HCT116 (cell line): ENCODE measurements at regions not wholly inside any gene's neighbourhood (a gene's known extent, or its start where the extent isn't known, plus 50 kb on each side); places are given as distances from the start of the nearest gene placed in this dataset.

Source experiments
- ATAC-seq: fragments of 200-7000 bp; cut with Tn5 transposase; 2 replicates; pipeline ENCODE4 v1.9.1; 2020; ENCODE audit warnings: mild to moderate bottlenecking, moderate library complexity
- BruUV-seq: library from RNA; stranded (reverse); fragments of 400-500 nt; replicated peaks from 2 replicates; lab custom pipeline; 2021; lab: Mats Ljungman, UMichigan
- CTCF ChIA-PET: fragments of 300-600 bp; sonication (Branson Sonifier 250); formaldehyde crosslinking; loops from one replicate; lab custom pipeline; 2021; ENCODE audit warnings: antibody characterized with exemption; lab: Charles Lee
- POLR2A ChIA-PET: fragments of 300-600, 350-600 bp; sonication (Branson Sonifier 250); formaldehyde crosslinking; loops from one replicate; lab custom pipeline; 2021; ENCODE audit warnings: antibody characterized with exemption; lab: Charles Lee
- RAD21 ChIA-PET, 2 experiments: fragments of 300-600 bp; sonication (Branson Sonifier 250); formaldehyde crosslinking; loops; one replicate each; lab custom pipeline; 2023; ENCODE audit warnings: low total read pairs in 2 of 2; ENCODE audit not compliant: uncharacterized antibody in 2 of 2, unreplicated experiment in 2 of 2, low non-redundant PET in 1 of 2; lab: Charles Lee
- DNase-seq: peaks from one replicate; pipeline ENCODE4 v3.0.0-alpha.2; 2010; ENCODE audit warnings: low read depth, low spot score
- H2AFZ ChIP-seq: fragments of 200-600 bp; shearing (Covaris generic), sonication (generic); 2 replicates; pipeline ENCODE4 v1.6.1; 2017; ENCODE audit warnings: low read depth, mixed run types, mixed read lengths, antibody characterized with exemption, low read length; ENCODE audit not compliant: poor library complexity, severe bottlenecking
- H3K27ac ChIP-seq: 2 replicates; pipeline ENCODE4 v1.5.1; 2012; ENCODE audit warnings: low read depth, low read length
- H3K27me3 ChIP-seq: fragments of 200-600 bp; sonication (generic); 2 replicates; pipeline ENCODE4 v1.6.1; 2016; ENCODE audit warnings: mixed run types, low read length, mixed read lengths; ENCODE audit not compliant: insufficient read depth
- H3K36me3 ChIP-seq, 2 experiments: fragments of 200-500 bp in 1 of 2; fragments of 200-600 bp in 1 of 2; sonication (Bioruptor generic) in 1 of 2; sonication (generic) in 1 of 2; 2 replicates each; pipeline versions ENCODE4 v1.5.1 to v1.6.1; 2014 to 2016; ENCODE audit warnings: low read length in 2 of 2, inconsistent platforms in 1 of 2, mixed read lengths in 1 of 2, mixed run types in 1 of 2; ENCODE audit not compliant: insufficient read depth in 2 of 2, control insufficient read depth in 1 of 2
- H3K4me1 ChIP-seq, 2 experiments: fragments of 200-600 bp in 1 of 2; sonication (generic) in 1 of 2; 2 replicates each; pipeline versions ENCODE4 v1.5.1 to v1.6.1; 2012 to 2017; ENCODE audit warnings: low read length in 2 of 2, inconsistent platforms in 1 of 2, mild to moderate bottlenecking in 1 of 2, mixed read lengths in 1 of 2, mixed run types in 1 of 2, moderate library complexity in 1 of 2; ENCODE audit not compliant: insufficient read depth in 2 of 2, control insufficient read depth in 1 of 2
- H3K4me2 ChIP-seq: fragments of 200-600 bp; sonication (generic); 2 replicates; pipeline ENCODE4 v1.6.1; 2017; ENCODE audit warnings: mixed run types, low read length, mixed read lengths
- H3K4me3 ChIP-seq, 2 experiments: fragments of 200-600 bp in 1 of 2; sonication (generic) in 1 of 2; replicated peaks in 1 of 2; 2 replicates each; pipeline ENCODE4 v1.5.1; 2011 to 2016; ENCODE audit warnings: low read length in 2 of 2, control low read depth in 1 of 2, low read depth in 1 of 2, mild to moderate bottlenecking in 1 of 2, mixed read lengths in 1 of 2, mixed run types in 1 of 2
- H3K79me2 ChIP-seq: fragments of 200-600 bp; sonication (generic); 2 replicates; pipeline ENCODE4 v1.6.1; 2017; ENCODE audit warnings: mild to moderate bottlenecking, mixed run types, low read length, moderate library complexity, mixed read lengths; ENCODE audit not compliant: insufficient read depth
- H3K9ac ChIP-seq: fragments of 200-600 bp; sonication (generic); 2 replicates; pipeline ENCODE4 v1.6.1; 2016; ENCODE audit warnings: low read length, mixed read lengths
- H3K9me2 ChIP-seq: fragments of 200-600 bp; sonication (generic), shearing (Covaris generic); 2 replicates; pipeline ENCODE4 v1.6.1; 2017; ENCODE audit warnings: mixed run types, mild to moderate bottlenecking, moderate library complexity; ENCODE audit not compliant: insufficient read depth
- H3K9me3 ChIP-seq, 2 experiments: fragments of 200-500 bp in 1 of 2; fragments of 200-600 bp in 1 of 2; sonication (Bioruptor generic) in 1 of 2; sonication (generic) in 1 of 2; 2 replicates each; pipeline ENCODE4 v1.6.1; 2014 to 2017; ENCODE audit warnings: low read length in 2 of 2, mixed read lengths in 2 of 2, inconsistent platforms in 1 of 2, low read depth in 1 of 2, mild to moderate bottlenecking in 1 of 2, mixed run types in 1 of 2, moderate library complexity in 1 of 2; ENCODE audit not compliant: control insufficient read depth in 1 of 2, insufficient read depth in 1 of 2
- H4K20me1 ChIP-seq: fragments of 200-600 bp; sonication (generic), shearing (Covaris generic); 2 replicates; pipeline ENCODE4 v1.6.1; 2017; ENCODE audit warnings: mixed run types, mild to moderate bottlenecking, moderate library complexity; ENCODE audit not compliant: insufficient read depth
- ATF3 ChIP-seq: IDR thresholded peaks from 2 replicates; pipeline ENCODE4 v1.6.1; 2012
- CEBPB ChIP-seq: IDR thresholded peaks from 2 replicates; pipeline ENCODE4 v1.6.1; 2012; ENCODE audit warnings: low read depth
- EGR1 ChIP-seq: IDR thresholded peaks from 2 replicates; pipeline ENCODE4 v1.6.1; 2012; ENCODE audit warnings: low read depth
- SRF ChIP-seq: IDR thresholded peaks from 2 replicates; pipeline ENCODE4 v1.6.1; 2012; ENCODE audit warnings: low read depth
- ZBTB33 ChIP-seq: IDR thresholded peaks from 2 replicates; pipeline ENCODE4 v1.6.1; 2011; ENCODE audit warnings: mild to moderate bottlenecking, low read length, moderate library complexity; ENCODE audit not compliant: insufficient replicate concordance; ENCODE audit errors: extremely low read depth
- intact Hi-C: fragments of 100-400 bp; cut with micrococcal nuclease; formaldehyde crosslinking; loops from 2 replicates; pipeline ENCODE4 v1.10.0; 2022
- TF ChIP-seq, protein P1 (sequence below): IDR thresholded peaks from 2 replicates; pipeline ENCODE4 v1.6.1; 2012; ENCODE audit warnings: low read depth

- no peaks in the 10 kb centered on the region for H3K36me3 ChIP-seq
- H3K4me3 ChIP-seq: no peak overlapping the region
- no peak overlapping the region for H3K9ac ChIP-seq
- no peaks in the 10 kb centered on the region for H3K79me2 ChIP-seq
- CTCF ChIA-PET: interaction anchor here (0.9 kb wide), 1 partner anchor 89 kb away, joined by 3 read pairs; no protein-coding TSS in a partner anchor
- DNase-seq: no peak
- H2AFZ ChIP-seq: no peak overlapping the region
- no peak overlapping the region for H3K4me2 ChIP-seq
- H3K27me3 ChIP-seq: no peaks in the 10 kb centered on the region
- BruUV-seq: no TSS peak
- intact Hi-C loops: no loop called here
- H3K27ac ChIP-seq: no peak overlapping the region
- TF ChIP-seq CEBPB (no peak), ATF3 (no peak), SRF (no peak), EGR1 (no peak), ZBTB33 (no peak)
- TF ChIP-seq, protein P1, sequence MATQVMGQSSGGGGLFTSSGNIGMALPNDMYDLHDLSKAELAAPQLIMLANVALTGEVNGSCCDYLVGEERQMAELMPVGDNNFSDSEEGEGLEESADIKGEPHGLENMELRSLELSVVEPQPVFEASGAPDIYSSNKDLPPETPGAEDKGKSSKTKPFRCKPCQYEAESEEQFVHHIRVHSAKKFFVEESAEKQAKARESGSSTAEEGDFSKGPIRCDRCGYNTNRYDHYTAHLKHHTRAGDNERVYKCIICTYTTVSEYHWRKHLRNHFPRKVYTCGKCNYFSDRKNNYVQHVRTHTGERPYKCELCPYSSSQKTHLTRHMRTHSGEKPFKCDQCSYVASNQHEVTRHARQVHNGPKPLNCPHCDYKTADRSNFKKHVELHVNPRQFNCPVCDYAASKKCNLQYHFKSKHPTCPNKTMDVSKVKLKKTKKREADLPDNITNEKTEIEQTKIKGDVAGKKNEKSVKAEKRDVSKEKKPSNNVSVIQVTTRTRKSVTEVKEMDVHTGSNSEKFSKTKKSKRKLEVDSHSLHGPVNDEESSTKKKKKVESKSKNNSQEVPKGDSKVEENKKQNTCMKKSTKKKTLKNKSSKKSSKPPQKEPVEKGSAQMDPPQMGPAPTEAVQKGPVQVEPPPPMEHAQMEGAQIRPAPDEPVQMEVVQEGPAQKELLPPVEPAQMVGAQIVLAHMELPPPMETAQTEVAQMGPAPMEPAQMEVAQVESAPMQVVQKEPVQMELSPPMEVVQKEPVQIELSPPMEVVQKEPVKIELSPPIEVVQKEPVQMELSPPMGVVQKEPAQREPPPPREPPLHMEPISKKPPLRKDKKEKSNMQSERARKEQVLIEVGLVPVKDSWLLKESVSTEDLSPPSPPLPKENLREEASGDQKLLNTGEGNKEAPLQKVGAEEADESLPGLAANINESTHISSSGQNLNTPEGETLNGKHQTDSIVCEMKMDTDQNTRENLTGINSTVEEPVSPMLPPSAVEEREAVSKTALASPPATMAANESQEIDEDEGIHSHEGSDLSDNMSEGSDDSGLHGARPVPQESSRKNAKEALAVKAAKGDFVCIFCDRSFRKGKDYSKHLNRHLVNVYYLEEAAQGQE: no peak
- TF ChIP-seq, all 23 proteins: peak for 0
- RAD21 ChIA-PET: no interaction called here
- Histone ChIP-seq H3K9me3 (no peaks in the 10 kb centered on the region), H3K4me1 (no peaks in the 10 kb centered on the region), H3K9me2 (no peaks in the 10 kb centered on the region), H4K20me1 (no peaks in the 10 kb centered on the region)
- no peak for ATAC-seq
- POLR2A ChIA-PET: no interaction called here
Measured at GRCh38 chr2:186992597-186992996, 143.6 kb upstream of the ZSWIM2 start.
